Endothelial cell (in vitro differentiated cells): ENCODE measurements at regions not wholly inside any gene's neighbourhood (a gene's known extent, or its start where the extent isn't known, plus 50 kb on each side); places are given as distances from the start of the nearest gene placed in this dataset.

Source experiments
- DNase-seq: peaks from one replicate; pipeline ENCODE4 v3.0.0; 2021; ENCODE audit warnings: low spot score
- H3K27ac Mint-ChIP-seq: one replicate; pipeline ENCODE4 v1.8.0; 2021; ENCODE audit warnings: mixed read lengths, inconsistent platforms; ENCODE audit not compliant: unreplicated experiment
- H3K27me3 Mint-ChIP-seq: one replicate; pipeline ENCODE4 v1.8.0; 2021; ENCODE audit warnings: mild to moderate bottlenecking, moderate library complexity, mixed read lengths, inconsistent platforms; ENCODE audit not compliant: unreplicated experiment
- H3K36me3 Mint-ChIP-seq: one replicate; pipeline ENCODE4 v1.8.0; 2021; ENCODE audit warnings: mild to moderate bottlenecking, low read depth, mixed read lengths, inconsistent platforms; ENCODE audit not compliant: unreplicated experiment
- H3K4me1 Mint-ChIP-seq: one replicate; pipeline ENCODE4 v1.8.0; 2021; ENCODE audit warnings: mild to moderate bottlenecking, mixed read lengths, inconsistent platforms; ENCODE audit not compliant: unreplicated experiment
- H3K4me3 Mint-ChIP-seq: one replicate; pipeline ENCODE4 v1.8.0; 2021; ENCODE audit warnings: mild to moderate bottlenecking, mixed read lengths, inconsistent platforms; ENCODE audit not compliant: unreplicated experiment
- H3K9me3 Mint-ChIP-seq: one replicate; pipeline ENCODE4 v1.8.0; 2021; ENCODE audit warnings: mixed read lengths, inconsistent platforms; ENCODE audit not compliant: unreplicated experiment
- CTCF ChIP-seq: fragments of 200-600 bp; sonication (generic); IDR thresholded peaks from one replicate; pipeline ENCODE4 v1.5.0; 2021; ENCODE audit warnings: antibody characterized with exemption; ENCODE audit not compliant: unreplicated experiment

- no peak for TF ChIP-seq CTCF
- Mint-ChIP-seq H3K9me3 (no peaks in the 10 kb centered on the region), H3K27me3 (no peaks in the 10 kb centered on the region), H3K27ac (no peak overlapping the region), H3K4me3 (no peak overlapping the region), H3K4me1 (peaks cover 12% of the 10 kb centered on the region), H3K36me3 (no peaks in the 10 kb centered on the region)
- no peak for DNase-seq
These were observed 535.2 kb upstream of the CDH2 start for GRCh38 chr18:28712172-28712571.

GRCh38 chr18:28711096-28711495 is 534.2 kb upstream of the CDH2 start:
- H3K27ac Mint-ChIP-seq: no peak overlapping the region
- no peaks in the 10 kb centered on the region for H3K36me3 Mint-ChIP-seq
- H3K27me3 Mint-ChIP-seq: no peaks in the 10 kb centered on the region
- H3K4me1 Mint-ChIP-seq: peaks cover 8% of the 10 kb centered on the region
- TF ChIP-seq CTCF: no peak
- no peak overlapping the region for H3K4me3 Mint-ChIP-seq
- H3K9me3 Mint-ChIP-seq: no peaks in the 10 kb centered on the region
- DNase-seq: no peak

- Mint-ChIP-seq H3K27me3 (no peaks in the 10 kb centered on the region), H3K9me3 (no peaks in the 10 kb centered on the region), H3K27ac (no peak overlapping the region), H3K4me3 (no peak overlapping the region), H3K36me3 (no peaks in the 10 kb centered on the region), H3K4me1 (peaks cover 2% of the 10 kb centered on the region)
- DNase-seq: no peak
- TF ChIP-seq CTCF: no peak
These were observed 530.1 kb upstream of the CDH2 start for GRCh38 chr18:28707006-28707405.

GRCh38 chr18:28706397-28706796 is 529.5 kb upstream of the CDH2 start:
- no peak overlapping the region for H3K4me3 Mint-ChIP-seq
- no peaks in the 10 kb centered on the region for H3K27me3 Mint-ChIP-seq
- TF ChIP-seq CTCF: no peak
- H3K9me3 Mint-ChIP-seq: no peaks in the 10 kb centered on the region
- H3K4me1 Mint-ChIP-seq: peaks cover 2% of the 10 kb centered on the region
- H3K27ac Mint-ChIP-seq: no peak overlapping the region
- no peaks in the 10 kb centered on the region for H3K36me3 Mint-ChIP-seq
- no peak for DNase-seq

- H3K27me3 Mint-ChIP-seq: no peaks in the 10 kb centered on the region
- TF ChIP-seq CTCF: no peak
- no peak overlapping the region for H3K27ac Mint-ChIP-seq
- H3K4me3 Mint-ChIP-seq: no peak overlapping the region
- peaks cover 2% of the 10 kb centered on the region for H3K4me1 Mint-ChIP-seq
- no peaks in the 10 kb centered on the region for H3K9me3 Mint-ChIP-seq
- no peaks in the 10 kb centered on the region for H3K36me3 Mint-ChIP-seq
- DNase-seq: no peak
These were observed 528.6 kb upstream of the CDH2 start for GRCh38 chr18:28705482-28705881.
